ENCODE measurements at regions not wholly inside any gene's neighbourhood (a gene's known extent, or its start where the extent isn't known, plus 50 kb on each side); places are given as distances from the start of the nearest gene placed in this dataset.

GRCh38 chr5:68454172-68454571 is 238.6 kb downstream of the PIK3R1 start (continued):
- TF ChIP-seq ZNF148 (tag by site-specific recombination; IDR thresholded peaks at IDR 0.05; ENCODE audit: borderline replicate concordance) (no peak), ZNF404 (tag by site-specific recombination; IDR thresholded peaks at IDR 0.05) (no peak), REST (tag by site-specific recombination; IDR thresholded peaks at IDR 0.05) (no peak), KLF8 (tag by site-specific recombination; IDR thresholded peaks at IDR 0.05) (no peak), SP2 (tag by site-specific recombination; IDR thresholded peaks at IDR 0.05) (no peak), ZNF670 (tag by site-specific recombination; IDR thresholded peaks at IDR 0.05; ENCODE audit: low read depth) (no peak), ZNF544 (tag by site-specific recombination; IDR thresholded peaks at IDR 0.05) (no peak)

- peaks cover 14% of the 10 kb centered on the region for H3K4me1 ChIP-seq (ENCODE audit: control insufficient read depth, insufficient read depth, low read length)
- TF ChIP-seq SCRT2 (tag by site-specific recombination; IDR thresholded peaks at IDR 0.05): no peak
- ChIA-PET POLR2A (interaction anchor here (0.7 kb wide), 1 partner anchor 62 kb away, joined by 3 read pairs; no protein-coding TSS in a partner anchor), CTCF (interaction anchor here (2.6 kb wide), 1 partner anchor 168 kb away, joined by 10 read pairs; no protein-coding TSS in a partner anchor)
- H3K36me3 ChIP-seq (ENCODE audit: control insufficient read depth in 2 of 2, insufficient read depth in 1 of 2, low read length in 2 of 2): no peaks in the 10 kb centered on the region
- H3K27ac ChIP-seq (ENCODE audit: extremely low read depth, low read depth, low read length): no peak overlapping the region
- H3K4me3 ChIP-seq (ENCODE audit: low read depth, low read length): no peak overlapping the region
- H3K9me3 ChIP-seq (ENCODE audit: control insufficient read depth, insufficient read depth, low read depth, low read length): no peaks in the 10 kb centered on the region
Measured at GRCh38 chr5:68454766-68455165, 239.2 kb downstream of the PIK3R1 start.

GRCh38 chr5:68455216-68455615 is 239.7 kb downstream of the PIK3R1 start:
- Histone ChIP-seq H3K27ac (ENCODE audit: extremely low read depth, low read depth, low read length) (no peak overlapping the region), H3K4me1 (ENCODE audit: control insufficient read depth, insufficient read depth, low read length) (peaks cover 14% of the 10 kb centered on the region), H3K36me3 (ENCODE audit: control insufficient read depth in 2 of 2, insufficient read depth in 1 of 2, low read length in 2 of 2) (no peaks in the 10 kb centered on the region), H3K4me3 (ENCODE audit: low read depth, low read length) (no peak overlapping the region), H3K9me3 (ENCODE audit: control insufficient read depth, insufficient read depth, low read depth, low read length) (no peaks in the 10 kb centered on the region)
- CTCF ChIA-PET: interaction anchor here (2.6 kb wide), 1 partner anchor 169 kb away, joined by 10 read pairs; no protein-coding TSS in a partner anchor
- POLR2A ChIA-PET: interaction anchor here (0.7 kb wide), 1 partner anchor 62 kb away, joined by 3 read pairs; no protein-coding TSS in a partner anchor
- TF ChIP-seq KLF8 (tag by site-specific recombination; IDR thresholded peaks at IDR 0.05) (no peak), KLF16 (tag by site-specific recombination; IDR thresholded peaks at IDR 0.05) (no peak), ZNF169 (tag by site-specific recombination; IDR thresholded peaks at IDR 0.05) (no peak), ZNF549 (tag by site-specific recombination; IDR thresholded peaks at IDR 0.05) (no peak), ZNF704 (tag by site-specific recombination; IDR thresholded peaks at IDR 0.05) (no peak), ZNF16 (tag by site-specific recombination; IDR thresholded peaks at IDR 0.05; ENCODE audit: low read depth) (no peak), ZNF513 (tag by site-specific recombination; IDR thresholded peaks at IDR 0.05) (no peak), ZNF658 (tag by site-specific recombination; IDR thresholded peaks at IDR 0.05) (no peak), INSM2 (tag by site-specific recombination; IDR thresholded peaks at IDR 0.05) (no peak), GLI4 (tag by site-specific recombination; IDR thresholded peaks at IDR 0.05) (no peak), ZNF292 (tag by site-specific recombination; IDR thresholded peaks at IDR 0.05; ENCODE audit: borderline replicate concordance, low read depth) (no peak), OSR2 (tag by site-specific recombination; IDR thresholded peaks at IDR 0.05) (no peak), ZNF138 (tag by site-specific recombination; IDR thresholded peaks at IDR 0.05; ENCODE audit: borderline replicate concordance) (no peak), BCL11B (tag by site-specific recombination; IDR thresholded peaks at IDR 0.05; ENCODE audit: low read depth) (no peak), ZNF394 (tag by site-specific recombination; IDR thresholded peaks at IDR 0.05; ENCODE audit: borderline replicate concordance) (no peak), ZNF335 (tag by site-specific recombination; conservative IDR thresholded peaks at IDR 0.05) (no peak), ZNF747 (tag by site-specific recombination; IDR thresholded peaks at IDR 0.05) (no peak)
